ENCODE measurements at regions not wholly inside any gene's neighbourhood (a gene's known extent, or its start where the extent isn't known, plus 50 kb on each side); places are given as distances from the start of the nearest gene placed in this dataset.

DNA sequence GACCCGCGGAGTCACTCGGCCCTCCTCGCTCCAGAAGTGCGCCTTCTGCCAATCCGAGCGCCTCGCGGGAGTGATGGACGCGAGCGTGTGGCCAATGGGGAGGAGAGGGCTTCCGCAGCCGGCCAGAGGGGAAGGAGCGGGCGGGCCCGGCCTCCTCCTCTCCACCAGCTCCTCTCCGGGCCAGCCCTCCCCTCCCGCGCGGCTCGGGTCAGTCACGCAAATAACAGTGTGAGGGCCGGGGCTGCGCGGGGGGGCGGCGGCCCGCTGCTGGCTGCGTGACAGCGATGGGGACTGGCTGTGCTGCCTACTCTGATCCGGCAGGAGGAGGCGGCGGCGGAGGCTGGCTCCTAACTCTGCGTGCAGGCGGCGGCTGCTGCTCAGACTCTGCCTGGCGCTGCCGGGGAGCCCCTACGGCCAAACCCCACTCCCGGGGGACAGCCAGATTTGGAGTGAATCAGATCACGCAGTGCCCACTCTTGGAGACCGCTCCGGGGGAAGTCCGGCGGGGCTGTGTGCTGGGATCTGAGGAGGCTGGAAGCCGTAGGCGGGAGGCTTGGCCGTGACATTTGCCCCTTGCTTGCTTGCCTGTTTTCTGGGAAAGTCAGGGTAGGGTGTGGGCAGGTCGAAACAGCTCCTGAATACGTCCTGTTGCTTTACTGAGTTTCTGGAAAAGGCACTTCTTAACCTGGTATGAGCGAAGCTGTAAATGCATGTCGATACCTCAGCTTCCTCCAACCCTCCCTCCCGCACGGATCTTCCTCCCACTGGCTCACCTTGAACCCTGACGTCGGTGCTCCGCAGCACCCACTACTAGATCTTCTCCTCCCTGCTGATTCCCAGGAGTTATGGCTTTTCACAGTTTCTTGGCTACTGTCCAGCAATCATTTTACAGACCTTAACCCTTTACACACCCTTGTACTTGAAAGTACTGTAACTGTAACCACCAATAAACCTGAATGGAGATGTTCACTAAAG, 97.9 kb upstream of the SERTAD2 start:
- TF ChIP-seq POLR2AphosphoS5 (IDR thresholded peaks at IDR 0.05): peak; percentile 89
- peak; percentile 92 for TF ChIP-seq POLR2A (IDR thresholded peaks at IDR 0.05)
- peak in 2 of 4 experiments; percentile 71 to 72 for TF ChIP-seq CTCF (IDR thresholded peaks at IDR 0.05)
